Right forelimb (tissue), 1 donor: ENCODE measurements at regions not wholly inside any gene's neighbourhood (a gene's known extent, or its start where the extent isn't known, plus 50 kb on each side); places are given as distances from the start of the nearest gene placed in this dataset.
"Not testable (repeated sequence)": the region's sequence is repeated elsewhere in the genome, so short reads cannot be mapped to it uniquely, and the experiment has no call there.

Experiments used
- DNase-seq: peaks from one replicate; pipeline ENCODE4 v3.0.0-alpha.2; 2018

DNA sequence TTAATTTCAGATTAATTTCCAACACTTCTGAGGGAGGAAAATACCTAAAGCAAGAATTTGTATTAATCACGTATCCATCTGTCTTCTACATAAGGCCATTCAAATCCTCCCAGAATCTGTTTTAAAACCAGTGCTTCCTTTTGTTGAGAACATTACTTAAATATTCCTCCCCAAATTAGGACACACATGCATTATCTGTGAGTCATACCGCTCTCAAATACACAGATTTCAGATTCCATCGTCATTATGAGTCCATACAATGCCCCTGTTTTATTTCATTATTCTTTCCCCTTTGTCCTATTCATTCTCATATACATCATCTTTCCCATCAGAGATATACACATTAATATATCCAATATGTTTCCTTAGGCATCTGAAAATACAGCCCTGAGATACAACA is 57.3 kb upstream of the PRSS12 start:
- DNase-seq, result no peak

GRCh38 chr4:118417325-118417724 is 64.5 kb upstream of the PRSS12 start:
- no peak for DNase-seq

GRCh38 chr4:118417800-118418199 is 65.0 kb upstream of the PRSS12 start:
- DNase-seq, result not testable (repeated sequence)

DNA sequence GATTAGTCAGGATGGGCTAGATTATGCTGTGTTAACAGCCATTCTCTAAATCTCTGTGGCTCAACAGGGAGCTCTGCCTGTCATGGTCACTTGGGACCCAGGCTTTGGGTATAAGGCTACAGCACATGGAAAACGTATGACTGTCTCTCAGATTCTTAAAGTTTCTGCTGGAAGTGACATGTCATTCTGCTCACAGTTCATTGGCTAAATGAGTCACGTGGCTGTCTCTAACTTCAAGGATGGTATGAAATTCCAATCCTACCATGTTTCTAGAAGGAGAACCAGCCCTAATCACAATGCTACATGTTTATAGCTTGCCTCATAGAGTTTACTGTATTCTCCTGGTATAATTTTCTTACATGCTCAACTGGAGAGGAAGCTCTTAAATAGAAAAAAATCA is 65.6 kb upstream of the PRSS12 start:
- not testable (repeated sequence) for DNase-seq

- not testable (repeated sequence) for DNase-seq
Measured at GRCh38 chr4:118419626-118420025, 66.8 kb upstream of the PRSS12 start.

GRCh38 chr4:118424062-118424461 is 71.3 kb upstream of the PRSS12 start:
- peak; percentile 49 for DNase-seq

DNA sequence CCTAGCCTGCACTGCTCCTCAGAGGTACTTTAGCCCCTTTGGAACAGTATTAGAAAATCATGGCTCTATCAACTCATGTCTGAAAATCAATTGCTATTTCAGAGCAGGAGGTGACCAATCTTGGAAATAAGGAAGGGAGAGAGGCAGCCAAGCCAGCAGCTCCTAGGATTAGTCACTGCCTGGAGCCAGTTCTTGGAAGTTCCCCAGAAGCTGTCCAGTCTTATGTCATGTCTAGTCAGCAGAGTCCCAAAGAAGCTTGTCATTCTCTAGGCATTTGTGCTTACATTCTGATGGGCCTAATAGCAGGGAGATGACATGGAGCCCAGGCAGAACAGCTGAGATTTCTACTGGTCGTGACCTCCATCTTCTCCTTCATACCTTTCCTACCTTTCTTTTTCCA is 76.1 kb upstream of the PRSS12 start:
- DNase-seq, result not testable (repeated sequence)

DNA sequence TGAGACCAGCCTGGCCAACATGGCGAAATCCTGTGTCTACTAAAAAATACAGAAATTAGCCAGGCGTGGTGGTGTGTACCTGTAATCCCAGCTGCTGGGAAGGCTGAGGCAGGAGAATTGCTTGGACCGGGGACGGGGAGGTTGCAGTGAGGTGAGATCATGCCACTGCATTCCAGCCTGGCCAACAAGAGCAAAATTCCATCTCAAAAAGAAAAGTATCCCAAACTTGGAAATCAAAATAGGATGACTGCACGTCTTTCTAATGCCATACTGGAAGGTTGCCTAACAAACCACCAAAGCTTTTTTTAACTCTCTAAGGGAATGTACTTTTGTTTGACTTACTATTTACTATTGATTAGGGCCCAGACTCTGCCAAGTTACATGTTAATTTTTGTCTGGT is 79.6 kb upstream of the PRSS12 start:
- DNase-seq, result not testable (repeated sequence)

GRCh38 chr4:118433612-118434375 is 81.0 kb upstream of the PRSS12 start:
- DNase-seq, result not testable (repeated sequence)

GRCh38 chr4:118435415-118435814 is 82.6 kb upstream of the PRSS12 start:
- not testable (repeated sequence) for DNase-seq

DNA sequence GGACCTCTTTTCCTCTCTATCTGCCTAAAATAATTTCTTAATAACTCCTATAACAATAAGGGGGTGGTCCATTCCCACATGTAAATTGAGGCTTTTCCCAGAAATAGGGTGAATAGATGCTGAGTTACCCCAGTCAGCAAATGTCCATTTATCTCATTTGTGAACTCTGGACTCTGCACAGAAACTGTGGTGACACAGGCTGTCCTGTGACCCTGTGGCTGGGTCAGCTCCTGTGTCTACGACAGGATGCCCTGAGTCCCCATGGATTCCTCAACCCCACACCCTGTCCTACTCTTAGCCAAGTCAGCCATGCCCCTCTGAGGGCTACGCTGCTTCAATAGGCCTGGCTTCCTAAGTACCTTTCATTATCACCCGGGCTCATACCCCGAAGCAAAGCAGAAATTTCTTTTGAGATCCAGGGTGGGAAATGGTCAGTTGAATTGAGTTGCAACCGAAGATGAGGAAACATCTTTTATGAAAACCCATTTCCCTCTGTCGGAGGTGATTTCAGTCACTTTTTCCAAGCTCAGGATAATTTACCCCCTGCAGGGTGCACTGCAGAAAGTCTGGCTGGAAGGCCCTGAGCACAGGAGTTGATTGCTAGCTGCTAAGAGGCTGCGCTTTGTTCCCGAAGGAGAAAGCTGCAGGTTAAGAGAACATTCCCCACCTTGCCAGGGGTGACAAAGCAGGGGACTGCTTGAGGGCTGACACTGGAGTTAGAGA is 89.5 kb upstream of the PRSS12 start:
- not testable (repeated sequence) for DNase-seq

- DNase-seq, result not testable (repeated sequence)
Measured at GRCh38 chr4:118447397-118447796, 94.6 kb upstream of the PRSS12 start.

- DNase-seq, result not testable (repeated sequence)
Measured at GRCh38 chr4:118454857-118455256, 102.1 kb upstream of the PRSS12 start.

DNA sequence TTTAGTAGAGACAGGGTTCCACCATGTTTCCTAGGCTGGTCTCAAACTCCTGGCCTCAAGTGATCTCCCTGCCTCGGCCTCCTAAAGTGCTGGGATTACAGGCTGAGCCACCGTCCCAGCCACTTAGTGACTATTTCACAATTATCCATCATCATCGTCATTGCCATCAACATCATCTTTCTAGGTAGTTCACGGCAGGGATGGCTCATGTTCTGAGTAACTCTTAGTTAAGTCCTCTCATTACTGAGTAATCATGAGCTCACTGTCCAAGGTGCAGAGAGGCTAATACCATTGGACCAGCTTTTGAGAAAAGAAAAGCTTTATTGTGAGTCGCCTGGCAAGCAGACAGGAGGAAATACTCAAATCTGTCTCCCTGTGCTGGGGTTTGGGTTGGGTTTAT is 108.6 kb upstream of the PRSS12 start:
- not testable (repeated sequence) for DNase-seq

- DNase-seq, result not testable (repeated sequence)
Measured at GRCh38 chr4:118465831-118466230, 113.0 kb upstream of the PRSS12 start.

- DNase-seq, result not testable (repeated sequence)
Measured at GRCh38 chr4:118474001-118474626, 121.3 kb upstream of the PRSS12 start.

- not testable (repeated sequence) for DNase-seq
Measured at GRCh38 chr4:118474771-118475170, 122.0 kb upstream of the PRSS12 start.

GRCh38 chr4:118475901-118476300 is 123.1 kb upstream of the PRSS12 start:
- not testable (repeated sequence) for DNase-seq

DNA sequence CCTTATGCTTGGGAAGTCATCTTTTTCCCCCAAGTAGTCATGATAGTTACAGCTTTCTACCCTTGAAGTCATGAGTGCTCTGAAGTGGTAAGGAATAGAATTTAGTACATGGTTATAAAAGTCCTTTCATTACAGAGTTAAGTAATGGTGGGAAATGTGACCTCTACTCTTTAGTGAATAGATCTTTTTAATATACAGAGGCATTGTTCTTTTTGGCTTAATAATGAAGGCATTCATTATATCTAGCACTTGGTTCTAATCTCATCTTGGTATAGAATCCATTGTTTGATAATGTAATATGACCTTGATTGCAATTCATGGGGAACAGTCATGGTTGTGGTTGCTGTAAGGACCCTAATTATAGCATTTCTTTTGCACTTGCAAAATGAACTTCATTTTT is 125.0 kb upstream of the PRSS12 start:
- DNase-seq, result not testable (repeated sequence)

DNA sequence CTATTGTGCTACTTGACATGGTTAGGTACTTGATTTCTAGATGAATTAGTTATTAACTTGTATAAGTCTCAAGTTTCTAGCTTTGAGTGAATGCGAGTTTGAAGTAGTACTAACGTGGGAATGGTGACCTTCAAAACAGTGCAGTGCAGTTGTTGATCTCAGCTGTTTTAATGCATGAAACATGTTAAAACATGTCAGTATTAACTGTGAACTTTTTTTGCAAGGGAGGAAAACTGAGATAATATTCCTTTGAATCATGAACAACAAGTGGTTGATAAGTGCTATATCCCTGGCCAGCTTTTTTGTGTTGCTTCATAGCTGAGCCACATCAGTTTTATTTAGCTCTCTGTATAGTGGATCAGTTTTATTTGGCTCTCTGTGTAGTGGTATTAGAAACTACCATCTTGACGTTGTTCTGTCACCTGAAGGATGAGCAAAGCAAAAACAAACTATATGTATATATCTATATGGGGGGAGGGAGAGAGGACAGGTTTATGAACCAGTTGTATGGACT is 133.1 kb upstream of the PRSS12 start:
- DNase-seq, result not testable (repeated sequence)

GRCh38 chr4:118492963-118493362 is 140.2 kb upstream of the PRSS12 start:
- not testable (repeated sequence) for DNase-seq

DNA sequence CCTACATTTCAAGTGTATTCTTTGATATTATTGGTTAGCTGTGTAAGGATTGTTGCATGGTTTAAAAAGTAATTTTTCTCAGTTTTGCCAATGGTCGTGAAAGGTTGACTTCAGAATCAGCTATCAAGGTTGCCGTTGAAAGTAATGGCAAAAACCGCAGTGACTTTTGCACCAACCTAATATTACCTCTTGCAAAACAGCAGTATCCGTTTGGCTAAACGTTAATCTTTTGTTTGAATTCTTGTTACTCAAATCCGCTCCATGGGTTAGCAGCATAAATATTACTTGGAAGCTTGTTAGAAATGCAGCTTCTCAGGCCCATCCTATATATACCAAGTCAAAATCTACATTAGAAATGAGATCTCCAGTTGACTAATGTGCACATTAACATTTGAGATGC is 141.6 kb upstream of the PRSS12 start:
- not testable (repeated sequence) for DNase-seq

DNA sequence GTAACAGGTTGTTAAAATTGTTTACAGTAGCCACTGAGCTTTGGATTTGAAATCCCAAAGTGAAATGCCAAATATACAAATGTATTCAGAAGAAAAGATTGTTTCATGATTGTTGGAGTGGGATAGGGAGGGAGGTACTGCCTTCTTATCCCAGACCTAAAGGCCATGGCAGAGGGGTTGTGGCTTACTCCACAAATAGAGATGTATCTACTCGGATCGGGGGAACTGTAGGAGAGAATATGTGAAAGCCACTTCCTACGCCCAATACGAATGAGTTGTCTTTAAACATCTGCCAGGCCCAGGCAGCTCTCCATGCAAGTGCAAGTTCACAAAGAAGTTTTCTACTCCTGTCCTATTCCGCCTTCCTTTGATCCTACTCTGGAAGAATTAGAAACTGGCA is 150.2 kb upstream of the PRSS12 start:
- not testable (repeated sequence) for DNase-seq
